Peyer's patch (tissue), 4 donors: ENCODE measurements at regions not wholly inside any gene's neighbourhood (a gene's known extent, or its start where the extent isn't known, plus 50 kb on each side); places are given as distances from the start of the nearest gene placed in this dataset.

Experiments used
- CTCF ChIP-seq, 6 experiments: fragments of 450-650 bp in 4 of 6; fragments of 200-600 bp in 2 of 6; sonication (generic) in 1 of 6; IDR thresholded peaks; one replicate each; pipeline ENCODE4 v1.5.1; 2017 to 2019; ENCODE audit warnings: antibody characterized with exemption in 6 of 6, mild to moderate bottlenecking in 3 of 6, moderate library complexity in 1 of 6
- POLR2A ChIP-seq, 2 donors: fragments of 450-650 bp; IDR thresholded peaks; one replicate each; pipeline ENCODE4 v1.5.1; 2017; ENCODE audit warnings: antibody characterized with exemption in 2 of 2, mild to moderate bottlenecking in 2 of 2, moderate library complexity in 2 of 2

- TF ChIP-seq CTCF (IDR thresholded peaks at IDR 0.05) (no peak), POLR2A (IDR thresholded peaks at IDR 0.05) (no peak)
Measured at GRCh38 chr13:65275108-65275507, 1955.0 kb downstream of the PCDH9 start.
